ENCODE measurements at regions not wholly inside any gene's neighbourhood (a gene's known extent, or its start where the extent isn't known, plus 50 kb on each side); places are given as distances from the start of the nearest gene placed in this dataset.

GRCh38 chr10:28467615-28468014, 65.3 kb upstream of the WAC start:
- POLR2A ChIA-PET = no interaction called here
- H3K9me3 Mint-ChIP-seq = no peaks in the 10 kb centered on the region
- intact Hi-C loops (cut with DNase I, micrococcal nuclease) = no loop called here

GRCh38 chr10:28468707-28469483, 64.0 kb upstream of the WAC start:
- Mint-ChIP-seq H3K36me3 (ENCODE audit: low read depth) (no peaks in the 10 kb centered on the region), H3K27me3 (peaks cover 4% of the 10 kb centered on the region), H3K4me3 (no peak overlapping the region), H3K4me1 (ENCODE audit: low read depth) (no peaks in the 10 kb centered on the region), H3K27ac (no peak overlapping the region), H3K9me3 (no peaks in the 10 kb centered on the region)
- H3K36me3 ChIP-seq (ENCODE audit: insufficient read depth, low read length) = no peaks in the 10 kb centered on the region
- no peaks in the 10 kb centered on the region for H3K4me1 ChIP-seq (ENCODE audit: insufficient read depth, low read length)
- intact Hi-C loops (cut with DNase I, micrococcal nuclease) = no loop called here
- ChIA-PET POLR2A (no interaction called here), CTCF (no interaction called here)
- H3K9me3 ChIP-seq (ENCODE audit: control insufficient read depth in 1 of 2, insufficient read depth in 1 of 2, low read length in 2 of 2) = peaks cover 0 to 6% of the 10 kb centered on the region in 2 experiments
- TF ChIP-seq CTCF (IDR thresholded peaks at IDR 0.05) = no peak
- H3K27ac ChIP-seq (ENCODE audit: low read depth in 1 of 2, low read length in 2 of 2) = no peak overlapping the region
- H3K27me3 ChIP-seq (ENCODE audit: control insufficient read depth in 1 of 2, insufficient read depth in 2 of 2, low read length in 2 of 2) = no peaks in the 10 kb centered on the region
- no peak for ATAC-seq (ENCODE audit: poor library complexity)
- no peak overlapping the region for H3K4me3 ChIP-seq (ENCODE audit: low read length)
- DNase-seq = no peak

More at GRCh38 chr10:28467615-28468014, 65.3 kb upstream of the WAC start:
- no peaks in the 10 kb centered on the region for H3K4me1 ChIP-seq (ENCODE audit: insufficient read depth, low read length)
- DNase-seq (no peak), ATAC-seq (ENCODE audit: poor library complexity) (no peak)
- no peaks in the 10 kb centered on the region for H3K27me3 ChIP-seq (ENCODE audit: control insufficient read depth in 1 of 2, insufficient read depth in 2 of 2, low read length in 2 of 2)
- H3K4me3 ChIP-seq (ENCODE audit: low read length) = no peak overlapping the region
- peaks cover 4% of the 10 kb centered on the region for H3K27me3 Mint-ChIP-seq
- H3K4me3 Mint-ChIP-seq = no peak overlapping the region
- CTCF ChIA-PET = no interaction called here
- H3K36me3 ChIP-seq (ENCODE audit: insufficient read depth, low read length) = no peaks in the 10 kb centered on the region
- H3K4me1 Mint-ChIP-seq (ENCODE audit: low read depth) = no peaks in the 10 kb centered on the region
- TF ChIP-seq CTCF (IDR thresholded peaks at IDR 0.05) = no peak
- H3K27ac Mint-ChIP-seq = no peak overlapping the region
- no peak overlapping the region for H3K27ac ChIP-seq (ENCODE audit: low read depth in 1 of 2, low read length in 2 of 2)
- peaks cover 0 to 6% of the 10 kb centered on the region in 2 experiments for H3K9me3 ChIP-seq (ENCODE audit: control insufficient read depth in 1 of 2, insufficient read depth in 1 of 2, low read length in 2 of 2)
- H3K36me3 Mint-ChIP-seq (ENCODE audit: low read depth) = no peaks in the 10 kb centered on the region

GRCh38 chr10:28470873-28471651, 61.9 kb upstream of the WAC start:
- H3K36me3 Mint-ChIP-seq (ENCODE audit: low read depth) = no peaks in the 10 kb centered on the region
- H3K27me3 Mint-ChIP-seq = peaks cover 4% of the 10 kb centered on the region
- H3K27ac Mint-ChIP-seq = no peak overlapping the region
- ATAC-seq (ENCODE audit: poor library complexity) (no peak), DNase-seq (no peak)
- H3K27me3 ChIP-seq (ENCODE audit: control insufficient read depth in 1 of 2, insufficient read depth in 2 of 2, low read length in 2 of 2) = no peaks in the 10 kb centered on the region
- no peak overlapping the region for H3K27ac ChIP-seq (ENCODE audit: low read depth in 1 of 2, low read length in 2 of 2)
- no peak for TF ChIP-seq CTCF (IDR thresholded peaks at IDR 0.05)
- H3K4me3 Mint-ChIP-seq = no peak overlapping the region
- H3K4me3 ChIP-seq (ENCODE audit: low read length) = no peak overlapping the region
- no peaks in the 10 kb centered on the region for H3K9me3 Mint-ChIP-seq
- intact Hi-C loops (cut with DNase I, micrococcal nuclease) = no loop called here
- CTCF ChIA-PET = no interaction called here
- POLR2A ChIA-PET = no interaction called here
- no peaks in the 10 kb centered on the region for H3K36me3 ChIP-seq (ENCODE audit: insufficient read depth, low read length)
- H3K9me3 ChIP-seq (ENCODE audit: control insufficient read depth in 1 of 2, insufficient read depth in 1 of 2, low read length in 2 of 2) = peaks cover 0 to 6% of the 10 kb centered on the region in 2 experiments
- H3K4me1 Mint-ChIP-seq (ENCODE audit: low read depth) = no peaks in the 10 kb centered on the region
- H3K4me1 ChIP-seq (ENCODE audit: insufficient read depth, low read length) = no peaks in the 10 kb centered on the region

All from CD4-positive, alpha-beta T cell (primary cell).